DMS 273 (cell line): ENCODE measurements at regions not wholly inside any gene's neighbourhood (a gene's known extent, or its start where the extent isn't known, plus 50 kb on each side); places are given as distances from the start of the nearest gene placed in this dataset.

Source experiments
- DNase-seq: peaks from one replicate; lab custom pipeline; 2025; ENCODE audit not compliant: unreplicated experiment; lab: John Stamatoyannopoulos, UW

- peak; percentile 27 for DNase-seq
Observed at GRCh38 chr10:130483691-130484467, 347.7 kb downstream of the GLRX3 start.

- DNase-seq = no peak
Observed at GRCh38 chr10:130484468-130485180, 348.4 kb downstream of the GLRX3 start.

GRCh38 chr10:130485236-130485957 lies 349.2 kb downstream of the GLRX3 start:
- no peak for DNase-seq

GRCh38 chr10:130485958-130486895 lies 350.0 kb downstream of the GLRX3 start:
- DNase-seq = no peak

DNA sequence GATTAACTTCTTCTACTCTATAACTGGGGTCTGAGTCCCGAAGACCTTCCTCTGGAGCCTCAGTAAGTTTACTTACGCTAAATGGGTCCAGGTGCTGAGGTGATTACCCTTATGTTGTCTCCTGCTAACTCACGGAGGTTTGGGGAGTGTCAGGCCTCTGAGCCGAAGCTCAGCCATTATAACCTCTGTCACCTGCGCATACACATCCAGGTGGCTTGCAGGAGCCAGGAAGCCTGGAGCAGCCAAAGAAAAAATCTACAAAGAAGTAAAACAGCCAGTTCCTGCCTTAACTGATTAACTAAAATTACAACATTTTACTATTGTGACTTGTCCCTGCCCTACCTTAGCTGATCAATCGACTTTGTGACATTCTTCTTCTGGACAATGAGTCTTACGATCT lies 350.7 kb downstream of the GLRX3 start:
- DNase-seq = no peak

DNA sequence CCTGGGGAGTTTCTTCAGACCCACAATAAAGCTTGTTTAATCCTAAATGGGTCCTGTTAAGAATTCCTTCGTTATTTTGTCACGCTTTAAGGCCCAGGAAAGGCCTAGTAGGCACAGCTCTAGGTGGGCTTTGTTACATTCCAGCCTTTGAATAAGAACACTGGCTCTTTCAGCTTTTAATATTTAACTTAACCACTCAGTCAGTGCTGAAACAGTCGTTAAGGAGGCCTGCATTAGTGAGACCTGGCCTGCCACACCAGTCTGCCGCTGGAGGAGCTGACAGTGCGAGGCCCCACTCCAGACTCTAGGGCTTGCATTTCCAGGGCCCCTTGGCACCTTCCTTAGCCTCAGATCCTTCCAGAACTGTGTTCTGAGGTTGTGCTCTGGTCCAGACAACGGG lies 351.4 kb downstream of the GLRX3 start:
- no peak for DNase-seq

- no peak for DNase-seq
Observed at GRCh38 chr10:130489891-130490290, 353.7 kb downstream of the GLRX3 start.

DNA sequence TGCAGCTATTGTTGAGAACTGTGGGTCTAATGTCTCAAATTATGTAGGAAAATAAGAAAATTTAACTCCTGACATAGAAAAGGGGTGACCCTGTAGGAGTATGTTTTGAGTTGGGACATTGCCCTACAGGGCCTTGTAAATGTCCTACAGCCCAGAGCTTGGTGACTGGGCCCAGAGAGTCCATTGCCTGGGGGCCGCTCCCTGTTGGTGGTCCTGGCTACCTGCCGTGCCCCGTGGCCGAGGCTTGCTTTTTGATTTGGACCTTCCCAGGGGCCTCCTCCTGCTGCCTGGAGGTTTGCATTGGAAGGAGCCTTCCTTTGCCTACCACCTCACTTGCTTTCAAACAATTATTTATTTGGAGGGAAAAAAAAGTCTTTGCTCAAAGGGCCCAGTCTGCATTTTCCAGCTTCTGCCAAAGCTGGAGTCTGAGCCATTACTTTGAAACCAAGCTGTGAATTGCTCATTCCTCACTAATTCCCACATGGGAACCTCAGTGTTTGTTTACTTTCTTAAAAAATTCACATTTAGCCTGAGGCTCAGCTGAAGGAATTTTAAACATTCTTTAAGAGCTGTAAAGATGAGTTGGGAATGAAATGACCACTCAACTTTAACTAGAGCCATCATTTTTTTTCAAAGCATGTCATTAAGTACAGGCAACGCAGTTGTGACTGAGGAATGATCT lies 355.0 kb downstream of the GLRX3 start:
- DNase-seq = no peak

- DNase-seq = peak; percentile 27
Observed at GRCh38 chr10:130491693-130492050, 355.5 kb downstream of the GLRX3 start.

- no peak for DNase-seq
Observed at GRCh38 chr10:130492266-130492934, 356.2 kb downstream of the GLRX3 start.

DNA sequence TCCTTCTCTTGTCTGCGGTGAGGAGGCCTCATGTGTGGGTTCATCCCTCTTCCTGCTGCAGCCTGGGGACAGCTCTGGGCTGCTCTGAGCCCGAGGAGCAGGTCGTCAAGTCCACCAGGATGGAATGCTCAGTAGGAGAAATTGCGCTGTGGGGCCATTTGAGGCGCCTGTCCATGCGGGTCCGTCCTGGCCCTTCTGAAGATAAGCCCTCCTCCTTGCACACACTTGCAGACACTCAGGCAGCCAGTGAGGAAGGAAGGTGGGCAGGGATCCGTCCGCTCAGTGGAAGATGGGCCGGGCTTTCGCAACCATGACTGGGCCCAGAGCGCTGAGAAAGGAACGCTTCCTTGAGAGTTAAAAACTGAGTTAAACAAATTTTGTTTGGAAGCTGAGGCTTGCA lies 356.8 kb downstream of the GLRX3 start:
- no peak for DNase-seq

GRCh38 chr10:130493446-130494145 lies 357.4 kb downstream of the GLRX3 start:
- DNase-seq = no peak

DNA sequence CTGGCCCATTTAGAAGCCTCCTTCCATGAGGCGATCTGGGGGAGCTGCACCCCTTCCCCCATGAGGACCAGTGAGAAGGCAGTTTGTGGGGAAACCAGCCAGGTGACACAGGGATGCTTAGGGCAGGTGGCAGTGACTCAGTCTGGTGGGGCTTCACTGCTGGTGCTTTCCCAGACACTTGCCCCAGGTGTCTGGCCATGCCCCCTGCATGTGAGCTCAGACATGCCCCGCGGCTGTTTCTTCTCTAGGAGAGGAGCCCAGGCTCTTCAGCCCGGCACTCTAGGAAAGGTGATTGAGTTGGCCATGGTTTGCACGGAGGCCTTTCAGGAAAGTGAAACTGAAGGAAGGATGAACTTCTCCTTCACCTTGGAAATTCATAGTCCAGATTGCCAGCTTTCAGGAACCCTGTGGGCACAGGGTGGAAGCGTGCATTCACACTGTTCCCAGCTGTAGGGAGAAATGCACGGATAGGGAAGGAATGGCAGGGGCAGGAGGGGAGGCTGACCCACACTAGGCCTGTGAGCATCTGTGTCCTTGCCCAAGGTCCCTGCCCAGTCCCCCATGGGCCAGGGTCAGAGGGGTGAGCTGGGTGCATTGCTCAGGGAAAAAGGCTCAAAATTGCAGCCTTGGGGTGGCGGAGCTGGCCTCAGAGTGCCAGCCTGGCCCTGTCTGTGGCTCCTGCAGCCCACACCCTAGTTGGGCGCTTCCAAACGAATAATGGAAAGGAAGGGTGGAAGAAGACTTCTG lies 359.1 kb downstream of the GLRX3 start:
- no peak for DNase-seq

GRCh38 chr10:130495891-130496636 lies 359.9 kb downstream of the GLRX3 start:
- DNase-seq = no peak

DNA sequence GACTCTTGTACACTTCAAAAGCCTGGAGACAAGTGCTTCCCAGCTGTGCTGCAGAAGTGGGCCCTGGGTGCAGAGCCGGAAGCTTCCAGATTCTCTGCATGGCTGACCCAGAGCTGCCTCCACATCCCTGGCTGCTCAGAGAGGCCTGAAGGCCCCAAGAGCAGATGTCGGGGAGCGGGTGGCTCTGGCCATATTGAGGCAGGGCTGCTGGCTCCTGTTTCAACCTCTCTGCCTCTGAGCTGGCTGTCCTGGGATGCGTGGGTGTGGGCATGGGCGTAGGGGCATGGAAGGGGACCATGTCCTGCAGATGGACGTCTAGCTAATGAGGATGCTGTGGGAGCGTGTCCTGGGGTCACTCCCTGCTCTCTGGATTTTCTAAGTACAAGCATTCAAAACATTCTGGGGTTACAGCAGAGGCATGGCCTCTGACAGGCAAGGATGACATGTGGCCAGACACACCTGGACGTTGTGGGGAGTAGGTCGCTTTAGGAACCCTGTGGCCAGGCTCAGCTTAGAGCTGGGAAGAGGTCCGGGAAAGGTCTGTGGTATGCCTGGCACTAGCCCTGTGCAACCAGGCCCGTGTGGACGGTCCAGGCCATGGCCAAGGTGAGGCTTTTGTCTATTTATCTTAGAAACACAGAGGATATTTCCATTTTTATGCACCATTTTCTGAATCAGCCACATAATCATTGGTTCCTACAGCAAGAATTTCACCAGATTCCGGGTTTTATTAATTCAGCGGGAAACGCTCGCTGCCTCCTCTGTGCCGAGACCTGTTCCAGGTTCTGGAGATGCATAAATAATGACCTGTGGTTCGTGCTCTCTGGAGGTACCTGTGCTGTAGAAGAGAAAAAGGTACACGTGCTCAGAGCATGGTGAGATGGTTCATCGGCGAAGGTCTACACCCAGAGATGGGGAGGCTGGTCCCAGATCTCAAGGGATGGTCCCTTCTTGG lies 361.1 kb downstream of the GLRX3 start:
- no peak for DNase-seq

DNA sequence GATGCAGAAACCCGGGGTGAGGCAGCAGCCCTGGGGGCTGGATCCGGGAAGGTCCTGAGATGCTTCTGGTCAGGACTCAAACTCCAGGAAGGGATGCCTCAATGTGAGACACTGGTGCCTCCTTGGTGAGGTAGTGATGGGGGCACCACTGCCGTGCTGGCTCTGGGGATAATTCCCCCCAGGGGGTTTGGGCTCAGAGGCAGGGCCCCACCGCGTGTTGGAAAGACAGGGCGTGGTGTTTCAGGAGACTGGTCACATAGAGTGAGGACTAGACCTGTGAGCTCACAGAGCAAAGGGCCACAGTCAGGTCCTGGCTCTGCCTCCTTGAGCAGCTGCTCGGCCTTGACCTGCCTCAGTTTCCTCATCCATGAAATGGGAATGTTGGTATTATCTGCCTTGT lies 361.9 kb downstream of the GLRX3 start:
- DNase-seq = no peak

GRCh38 chr10:130498934-130499333 lies 362.7 kb downstream of the GLRX3 start:
- no peak for DNase-seq
